ENCODE measurements at regions not wholly inside any gene's neighbourhood (a gene's known extent, or its start where the extent isn't known, plus 50 kb on each side); places are given as distances from the start of the nearest gene placed in this dataset.

DNA sequence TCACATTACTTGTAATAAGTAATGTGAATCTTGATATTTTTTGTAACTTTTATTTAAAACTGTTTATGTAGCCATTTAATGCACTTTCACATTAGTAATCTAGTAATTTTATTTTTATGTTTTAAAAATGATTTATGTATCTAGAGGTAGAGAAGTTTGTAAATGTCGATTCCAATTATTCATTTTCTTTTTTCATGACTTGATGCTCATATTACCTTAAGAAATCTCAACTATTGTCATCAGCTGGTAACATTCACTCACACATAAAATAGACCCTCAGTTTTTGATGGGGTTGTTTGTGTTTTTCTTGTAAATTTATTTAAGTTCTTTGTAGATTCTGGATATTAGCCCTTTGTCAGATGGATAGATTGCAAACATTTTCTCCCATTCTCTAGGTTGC is 351.7 kb upstream of the CDH7 start:
- DNase-seq: no peak

DNA sequence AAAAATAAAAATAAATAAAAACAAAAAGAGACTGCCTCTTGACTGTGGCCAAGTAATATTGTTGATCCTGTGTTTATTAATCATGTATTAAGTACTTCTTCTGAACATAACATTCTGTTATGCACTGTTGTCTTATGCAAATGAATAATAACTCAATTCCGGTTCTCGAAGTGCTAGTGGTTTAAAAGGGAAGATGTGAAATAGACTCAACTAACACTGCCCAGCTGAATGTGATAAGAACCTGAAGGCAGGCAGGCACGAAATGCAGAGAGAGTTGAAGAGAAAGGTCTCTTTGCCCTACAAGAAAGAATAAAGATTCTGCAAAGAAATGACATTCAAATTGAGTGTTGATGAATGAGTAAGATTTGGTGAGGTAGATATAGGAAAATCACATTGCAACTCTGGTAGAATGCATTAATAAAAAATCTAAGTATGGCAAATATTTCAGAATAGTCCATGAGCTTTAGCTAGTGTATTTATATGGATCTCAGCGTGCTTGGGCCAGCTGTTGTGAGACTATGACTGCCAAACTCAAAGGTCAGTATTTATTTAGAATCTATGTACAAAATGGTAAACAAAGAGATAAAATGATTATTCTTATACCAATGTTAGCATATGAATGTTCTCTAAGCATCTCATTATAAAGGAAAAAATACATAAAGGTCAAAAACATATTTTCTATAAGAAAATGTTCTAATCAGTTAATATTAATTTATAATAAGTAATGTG is 352.3 kb upstream of the CDH7 start:
- no peak for DNase-seq

DNA sequence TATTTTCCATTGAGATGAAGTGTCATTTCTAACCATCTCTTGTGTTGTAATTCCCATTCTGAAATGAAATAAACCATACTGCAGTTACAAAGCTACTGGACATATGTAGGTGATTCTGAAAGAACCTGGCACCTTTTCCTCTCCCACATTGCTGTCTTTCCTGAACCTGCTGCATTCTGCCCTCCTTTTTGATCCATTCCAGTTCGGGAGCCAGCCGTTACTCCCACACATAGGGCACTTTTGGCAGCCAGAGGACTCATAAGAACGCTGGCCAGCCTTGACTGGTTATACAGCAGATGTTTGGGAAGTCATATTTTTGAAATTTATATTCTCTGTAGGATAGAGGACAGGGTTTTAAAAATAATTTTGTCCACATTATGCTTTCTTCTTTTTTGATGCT is 369.8 kb upstream of the CDH7 start:
- DNase-seq: no peak

- DNase-seq: no peak
Observed at GRCh38 chr18:65380571-65380970, 370.2 kb upstream of the CDH7 start.

DNA sequence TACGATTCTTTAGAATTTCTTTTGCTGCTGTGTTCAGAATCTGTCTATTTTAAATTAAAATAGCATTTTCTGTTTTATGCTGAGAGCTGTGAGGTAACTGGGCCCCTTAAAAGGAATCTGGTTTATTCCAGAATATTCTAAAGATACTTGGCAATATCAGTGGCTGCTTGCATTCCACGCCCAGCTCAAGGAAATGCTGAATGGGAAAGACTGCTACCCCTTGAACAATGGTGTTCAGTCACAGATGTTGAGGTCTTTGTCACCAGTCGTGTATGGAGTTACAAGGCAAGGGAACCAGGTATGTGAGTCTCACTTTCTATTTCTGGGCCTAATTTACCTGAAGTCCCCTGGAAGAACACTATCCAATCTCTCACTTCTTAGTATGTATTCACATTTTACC is 377.9 kb upstream of the CDH7 start:
- DNase-seq: no peak

DNA sequence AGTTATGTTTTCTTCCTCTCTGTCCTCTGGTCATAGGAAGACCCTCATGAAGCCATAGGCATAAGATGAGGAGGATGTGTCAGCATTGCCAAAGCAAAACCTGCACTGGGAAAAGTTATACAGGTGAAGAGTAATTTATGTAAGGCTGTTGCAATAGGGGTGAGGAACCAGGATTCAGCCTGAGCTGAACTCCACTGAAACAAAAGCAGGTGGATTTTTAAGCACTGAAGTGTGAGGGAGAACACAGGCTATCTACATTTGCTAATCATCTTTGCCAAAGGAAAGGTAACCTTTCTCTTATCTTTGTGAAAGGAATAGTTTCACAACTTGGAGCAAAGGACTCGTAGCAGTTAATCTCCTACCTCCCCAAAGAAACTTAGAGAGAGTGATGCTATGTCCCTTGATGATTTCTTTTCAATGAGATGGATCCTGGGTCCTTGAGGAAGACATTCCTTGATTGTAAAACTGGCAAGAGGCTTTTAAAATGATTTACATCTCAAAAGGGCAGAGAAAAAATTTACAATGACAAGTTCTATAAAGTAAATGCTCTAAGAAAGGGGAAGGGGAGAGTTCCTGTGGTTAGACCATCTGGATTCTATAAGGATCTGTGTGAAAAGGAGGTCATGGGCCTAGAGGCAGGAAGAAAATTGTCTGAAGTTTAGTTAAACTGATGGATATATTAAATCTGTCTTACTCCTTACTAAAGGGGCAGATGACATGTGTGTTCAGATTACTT is 385.4 kb upstream of the CDH7 start:
- DNase-seq: no peak

DNA sequence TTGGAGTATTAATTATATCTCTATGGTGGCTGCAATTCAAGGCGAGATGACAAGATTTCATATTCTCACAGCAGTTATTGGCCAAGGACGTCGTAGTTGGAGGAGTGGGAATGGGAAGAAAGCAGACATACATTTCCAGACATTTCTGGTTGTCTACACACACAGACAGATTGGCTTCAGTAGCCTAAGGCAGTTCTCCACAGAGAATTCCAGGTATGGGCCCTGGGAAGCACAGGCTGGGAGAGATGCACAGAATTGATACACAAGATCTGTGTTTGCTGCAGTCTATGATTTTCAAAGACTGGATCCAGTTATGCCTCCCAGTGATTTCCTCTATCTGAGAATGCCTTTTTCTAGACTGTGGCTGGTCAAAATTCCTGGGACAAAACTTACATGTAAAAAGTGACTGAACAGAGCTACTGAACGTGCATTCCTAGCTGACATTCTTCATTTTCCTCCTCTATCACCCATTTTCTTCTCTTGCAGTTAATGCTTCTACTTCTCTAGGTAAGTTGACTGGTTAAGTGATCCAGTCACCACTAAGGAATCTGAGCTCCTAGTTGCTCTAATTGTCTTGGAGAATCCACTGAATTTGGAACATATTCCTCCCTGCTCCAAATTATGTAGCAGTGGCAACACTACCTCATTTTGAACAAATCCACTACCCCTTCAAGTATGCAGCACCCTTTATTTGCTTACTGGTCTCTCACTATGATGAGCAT is 386.7 kb upstream of the CDH7 start:
- DNase-seq: no peak

- no peak for DNase-seq
Observed at GRCh38 chr18:65363011-65363410, 387.8 kb upstream of the CDH7 start.

DNA sequence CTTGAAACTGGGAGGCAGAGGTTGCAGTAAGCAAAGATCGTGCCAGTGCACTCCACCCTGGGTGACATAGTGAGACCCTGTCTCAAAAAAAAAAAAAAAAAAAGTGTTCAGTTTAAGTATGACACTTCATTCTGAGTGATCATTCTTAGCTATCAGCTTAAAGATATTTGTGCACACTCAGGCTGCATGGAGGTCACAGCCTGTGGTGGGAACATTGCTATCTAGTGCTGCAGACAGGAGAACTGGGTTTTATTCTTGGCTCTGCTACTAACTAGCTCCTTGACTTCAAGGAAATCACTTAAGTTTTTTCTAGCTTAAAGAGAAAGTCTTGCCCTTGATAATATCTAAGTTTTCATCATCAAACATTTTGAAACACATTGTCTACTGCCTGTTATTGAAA is 391.3 kb upstream of the CDH7 start:
- no peak for DNase-seq

DNA sequence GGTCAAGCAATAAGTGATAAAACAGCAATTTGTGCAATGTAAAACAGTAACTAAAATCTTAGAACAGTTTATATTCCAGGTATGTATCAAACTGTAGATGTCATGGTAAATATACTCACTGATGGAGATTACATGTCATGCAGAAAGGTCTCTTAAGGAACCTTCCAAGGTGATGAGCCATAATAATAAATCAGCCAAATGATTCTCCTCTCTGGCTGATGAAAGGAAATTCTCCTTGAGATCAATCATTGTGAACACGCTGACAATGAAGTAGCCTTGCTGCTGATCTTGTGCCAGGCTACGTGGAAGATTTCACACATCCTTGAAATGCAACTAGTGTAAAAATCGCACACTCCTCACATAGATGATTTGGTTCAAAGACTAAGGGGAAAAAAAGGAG is 392.5 kb upstream of the CDH7 start:
- no peak for DNase-seq

DNA sequence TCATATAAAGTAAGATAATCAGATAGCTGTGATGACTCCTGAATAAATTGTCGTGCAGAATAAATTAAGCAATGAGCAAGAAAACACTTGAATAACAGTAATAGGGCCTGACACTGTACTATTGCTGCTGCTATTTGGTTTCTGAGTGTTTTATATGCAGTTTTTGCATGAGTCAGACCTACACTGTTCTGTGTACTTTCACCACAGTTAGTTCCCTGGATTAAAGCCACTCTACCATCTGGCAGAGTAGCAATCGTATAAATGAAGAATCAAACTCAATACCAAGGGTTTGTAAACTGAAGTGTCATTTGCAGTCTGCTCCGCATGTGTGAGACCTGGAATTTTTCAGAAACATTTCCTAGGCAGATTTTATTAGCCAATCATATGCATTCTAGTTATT is 398.6 kb upstream of the CDH7 start:
- no peak for DNase-seq

- no peak for DNase-seq
Observed at GRCh38 chr18:65349635-65350034, 401.2 kb upstream of the CDH7 start.

GRCh38 chr18:65347446-65347845 is 403.4 kb upstream of the CDH7 start:
- no peak for DNase-seq

GRCh38 chr18:65346086-65346485 is 404.7 kb upstream of the CDH7 start:
- no peak for DNase-seq

DNA sequence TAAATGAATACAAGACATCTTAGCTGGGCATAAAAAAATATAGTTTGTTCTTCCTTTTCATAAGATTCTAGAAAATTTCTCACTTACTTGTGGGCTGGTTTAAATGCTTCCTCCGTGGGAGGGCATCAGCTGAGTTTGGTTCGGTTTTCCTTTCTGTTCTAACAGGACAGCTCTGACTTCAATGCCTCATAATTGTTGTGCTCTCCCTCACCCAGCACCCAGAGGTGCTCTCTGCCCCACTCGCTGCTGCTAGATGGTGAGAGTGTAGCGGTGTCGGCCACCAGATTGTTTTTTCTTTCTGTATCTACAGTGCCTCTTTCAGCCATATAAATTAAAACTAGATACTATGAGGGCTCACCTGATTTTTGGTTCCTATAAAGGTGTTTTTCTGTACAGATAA is 407.2 kb upstream of the CDH7 start:
- DNase-seq: no peak

DNA sequence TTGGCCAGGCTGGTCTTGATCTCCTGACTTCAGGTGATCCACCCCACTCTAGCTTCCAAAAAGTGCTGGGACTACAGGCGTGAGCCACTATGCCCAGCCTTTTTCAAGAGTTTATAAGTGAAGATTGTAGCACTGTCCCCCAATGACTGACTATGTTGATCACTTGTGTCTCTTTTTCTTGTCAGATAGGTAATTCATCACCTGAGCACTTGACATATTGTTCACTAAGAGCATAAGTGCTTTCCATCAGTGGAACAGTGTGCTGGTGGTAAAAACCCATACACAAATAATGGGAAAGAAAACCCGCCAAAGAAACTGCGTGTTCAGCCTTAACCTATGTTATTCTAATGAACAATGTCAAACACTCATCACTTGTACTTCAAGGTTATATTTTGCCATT is 414.4 kb upstream of the CDH7 start:
- DNase-seq: no peak

DNA sequence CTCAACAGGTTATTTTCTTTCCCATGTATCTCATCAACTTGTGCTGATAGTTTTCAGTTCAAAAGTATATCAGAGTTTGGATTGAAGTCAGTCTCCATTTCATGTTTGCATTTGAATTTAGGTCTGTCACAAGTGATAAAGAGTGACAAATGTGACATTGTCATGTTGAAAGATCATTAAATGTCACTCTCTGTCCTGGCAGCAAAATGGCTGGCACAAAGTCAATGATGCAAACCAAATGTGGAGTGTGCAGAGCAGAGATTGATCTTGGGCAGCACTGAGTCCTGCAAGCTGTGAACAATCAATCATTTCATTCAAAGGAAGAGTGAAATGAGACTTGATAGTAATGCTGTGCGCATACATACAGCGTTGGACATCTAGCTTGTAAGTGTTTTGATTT is 421.8 kb upstream of the CDH7 start:
- DNase-seq: no peak

DNA sequence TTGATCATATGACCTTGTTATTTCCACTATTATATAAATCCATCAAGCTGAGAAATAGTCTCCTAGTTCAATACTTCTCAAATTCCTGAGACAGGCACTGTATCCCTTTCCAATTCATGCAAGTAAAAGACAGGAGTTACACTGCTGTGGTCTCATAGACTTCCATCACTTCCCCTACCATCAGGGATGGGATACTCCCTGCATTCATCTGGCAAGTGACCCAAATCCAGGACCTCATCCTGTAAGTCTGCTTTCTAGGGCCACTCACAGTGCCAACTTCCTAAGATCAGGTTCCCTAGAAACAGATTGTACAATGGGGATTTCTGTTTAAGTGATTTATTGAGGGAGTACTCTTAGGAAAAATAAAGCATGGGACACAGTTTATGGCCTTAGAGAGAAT is 424.0 kb upstream of the CDH7 start:
- DNase-seq: no peak

GRCh38 chr18:65322895-65323294 is 427.9 kb upstream of the CDH7 start:
- no peak for DNase-seq

DNA sequence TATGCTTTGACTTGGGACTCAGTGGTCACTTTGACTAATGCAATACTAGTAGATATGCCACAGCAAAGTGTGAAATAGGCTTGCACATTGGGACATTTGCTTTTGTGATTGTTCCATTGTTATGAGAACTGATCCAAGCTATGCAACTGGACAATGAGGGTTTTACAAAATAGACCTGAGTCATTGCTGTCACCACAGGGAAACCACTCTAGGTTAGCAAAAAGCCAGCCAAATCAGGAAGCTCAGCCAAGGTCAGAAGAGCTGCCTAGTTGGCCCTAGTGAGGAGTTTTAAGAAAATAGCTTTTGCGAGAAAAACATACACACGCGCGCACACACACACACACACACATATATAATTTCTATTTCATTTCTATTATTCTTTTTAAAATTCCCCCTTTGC is 452.4 kb upstream of the CDH7 start:
- no peak for DNase-seq

GRCh38 chr18:65288908-65289307 is 461.9 kb upstream of the CDH7 start:
- no peak for DNase-seq

DNA sequence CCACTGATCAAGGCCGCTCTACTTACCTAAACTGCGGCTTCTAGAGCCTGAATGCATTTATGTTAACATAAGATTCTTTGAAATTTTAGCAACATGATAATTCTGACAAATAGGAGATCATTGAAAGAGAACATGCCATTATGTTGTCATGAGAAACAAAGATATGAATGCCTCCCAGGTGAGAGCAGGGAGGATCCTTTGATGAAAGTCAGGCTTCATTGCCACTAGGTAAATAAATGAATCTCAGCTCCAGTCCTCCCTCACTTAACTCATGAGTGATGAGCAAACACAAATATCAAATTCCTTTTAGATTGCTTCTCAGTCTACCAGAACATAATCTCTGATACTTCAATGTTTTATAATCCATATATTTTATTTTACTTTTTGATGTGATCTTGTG is 463.2 kb upstream of the CDH7 start:
- DNase-seq: no peak

DNA sequence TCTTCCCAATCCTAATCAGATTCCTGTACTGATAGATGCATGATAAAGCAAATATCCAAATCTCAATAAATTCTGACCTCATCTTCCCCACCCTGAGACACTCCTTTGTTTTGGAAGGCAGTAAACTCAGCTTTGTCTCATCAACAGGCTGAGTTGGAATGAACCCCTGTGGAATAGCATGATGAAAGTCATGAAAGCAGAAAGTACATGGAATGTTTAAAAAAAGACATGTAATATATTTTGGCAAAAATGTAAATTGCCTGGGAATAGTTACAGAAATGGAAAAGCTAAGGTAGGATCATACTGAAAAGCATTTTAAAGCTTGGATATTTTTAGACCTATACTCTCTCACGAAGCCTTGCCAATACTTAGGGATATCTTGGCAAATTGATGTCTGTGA is 468.7 kb upstream of the CDH7 start:
- no peak for DNase-seq

GRCh38 chr18:65279668-65280305 is 471.0 kb upstream of the CDH7 start:
- DNase-seq: no peak
